T47D (cell line): ENCODE measurements at regions not wholly inside any gene's neighbourhood (a gene's known extent, or its start where the extent isn't known, plus 50 kb on each side); places are given as distances from the start of the nearest gene placed in this dataset.

Source experiments
- DNase-seq, 2 experiments: peaks; one replicate each; pipeline versions ENCODE4 v3.0.0 to v3.0.0-alpha.2; 2011 to 2012; ENCODE audit warnings: low read depth in 1 of 2, low spot score in 1 of 2
- JUND ChIP-seq: IDR thresholded peaks from 2 replicates; pipeline ENCODE4 v1.6.1; 2012; ENCODE audit warnings: low read depth
- in situ Hi-C: cut with HindIII; loops from 2 replicates; pipeline ENCODE4 v1.10.0; 2016; ENCODE audit warnings: low sequenced_read_pairs, low pct_unique_long_range_greater_than_20kb

DNA sequence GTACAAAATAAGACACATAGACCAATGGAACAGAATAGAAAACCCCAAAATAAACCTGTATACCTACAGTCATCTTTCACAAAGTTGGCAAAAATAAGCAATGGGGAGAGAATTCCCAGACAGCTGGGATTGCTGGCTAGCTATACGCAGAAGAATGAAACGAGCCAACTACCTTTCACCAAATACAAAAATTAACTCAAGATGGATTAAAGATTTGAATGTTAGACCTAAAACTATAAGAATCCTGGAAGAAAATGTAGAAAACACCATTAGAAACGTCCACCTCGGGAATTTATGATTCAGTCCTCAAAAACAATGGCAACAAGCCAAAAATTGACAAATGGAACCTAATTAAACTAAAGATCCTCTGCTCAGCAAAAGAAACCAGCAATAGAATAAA is 408.1 kb upstream of the SLITRK1 start:
- no peak for TF ChIP-seq JUND
- in situ Hi-C loops, result no loop called here
- DNase-seq, result no peak

GRCh38 chr13:84279166-84279565 is 396.9 kb upstream of the SLITRK1 start:
- in situ Hi-C loops, result no loop called here
- DNase-seq, result no peak
- TF ChIP-seq JUND, result no peak

DNA sequence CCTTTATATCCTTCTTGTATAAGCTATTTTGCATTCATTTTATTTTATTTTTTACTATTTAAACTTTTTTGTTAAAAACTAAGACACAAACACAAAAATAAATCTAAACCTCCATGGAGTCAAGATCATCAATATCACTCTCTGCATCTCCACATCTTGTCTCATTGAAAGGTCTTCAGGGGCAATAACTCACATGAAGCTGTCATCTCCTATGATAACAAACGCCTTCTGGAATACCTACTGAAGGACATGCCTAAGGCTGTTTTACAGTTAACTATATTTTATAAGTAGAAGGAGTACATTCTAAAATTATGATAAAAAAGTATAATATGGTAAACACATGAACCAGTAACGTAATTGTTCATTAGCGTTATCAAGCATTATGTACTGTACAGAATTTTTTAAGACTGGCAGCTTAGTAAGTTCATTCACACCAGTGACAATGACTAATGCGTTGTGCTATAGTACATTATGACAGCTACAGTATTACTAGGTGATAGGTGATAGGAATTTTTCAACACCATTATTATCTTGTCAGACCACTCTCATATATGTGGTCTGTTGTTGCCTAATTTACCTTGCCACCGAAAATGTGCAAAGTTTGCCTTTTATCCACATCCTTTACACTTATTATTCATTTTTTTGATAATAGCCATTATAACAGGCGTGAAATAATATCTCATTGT is 390.7 kb upstream of the SLITRK1 start:
- in situ Hi-C loops, result no loop called here
- TF ChIP-seq JUND, result no peak
- no peak for DNase-seq

- TF ChIP-seq JUND, result no peak
- in situ Hi-C loops, result no loop called here
- DNase-seq, result no peak
Measured at GRCh38 chr13:84265257-84265764, 383.0 kb upstream of the SLITRK1 start.

GRCh38 chr13:84263354-84264069 is 381.2 kb upstream of the SLITRK1 start:
- in situ Hi-C loops, result no loop called here
- DNase-seq, result peak in 1 of 2 experiments; percentile 5
- TF ChIP-seq JUND, result no peak

DNA sequence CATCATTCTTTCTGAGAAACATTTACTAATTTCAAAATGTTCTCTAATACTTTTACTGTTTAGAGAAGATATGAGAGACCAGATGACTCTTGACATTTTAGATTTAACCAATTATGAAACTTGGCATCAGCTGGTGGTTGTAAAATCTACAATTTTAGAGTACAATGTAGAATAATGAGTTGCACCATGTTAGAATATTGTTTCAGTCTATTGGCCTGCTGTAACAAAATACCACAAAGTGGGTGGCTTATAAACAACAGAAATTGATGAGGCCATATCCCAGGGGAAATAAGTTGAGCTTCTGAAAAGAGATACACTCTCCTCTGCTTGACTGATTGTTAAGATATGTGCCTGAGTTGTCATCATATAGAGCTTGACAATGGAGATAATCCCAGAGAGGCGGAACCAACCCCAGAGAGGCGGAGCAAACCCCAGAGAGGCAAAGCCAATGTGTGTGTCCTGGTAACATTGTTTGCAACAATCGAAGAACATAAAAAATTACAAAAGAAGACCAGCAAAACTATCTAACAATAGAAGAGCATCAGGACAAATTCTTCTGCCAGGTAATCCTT is 373.0 kb upstream of the SLITRK1 start:
- TF ChIP-seq JUND, result no peak
- in situ Hi-C loops, result no loop called here
- DNase-seq, result no peak

DNA sequence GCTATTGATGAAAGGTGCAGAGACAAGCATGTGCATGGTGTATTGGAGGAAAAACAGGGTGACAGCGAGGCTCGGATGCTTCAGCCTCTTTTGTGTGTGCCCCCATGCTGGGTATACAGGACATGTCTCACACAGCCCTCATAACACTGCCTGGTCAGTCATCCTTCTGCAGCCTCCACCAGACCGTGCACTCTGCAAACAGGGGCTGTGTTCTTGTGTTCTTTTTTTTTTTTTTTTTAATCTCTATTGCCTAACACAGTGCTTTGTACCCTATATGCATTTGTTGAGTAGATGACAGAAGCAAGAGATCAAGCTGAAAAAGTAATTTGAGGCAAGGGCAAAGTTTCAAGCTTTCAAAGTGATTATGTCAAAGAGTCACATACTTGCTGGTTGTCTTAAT is 367.2 kb upstream of the SLITRK1 start:
- in situ Hi-C loops, result no loop called here
- DNase-seq, result no peak
- no peak for TF ChIP-seq JUND

DNA sequence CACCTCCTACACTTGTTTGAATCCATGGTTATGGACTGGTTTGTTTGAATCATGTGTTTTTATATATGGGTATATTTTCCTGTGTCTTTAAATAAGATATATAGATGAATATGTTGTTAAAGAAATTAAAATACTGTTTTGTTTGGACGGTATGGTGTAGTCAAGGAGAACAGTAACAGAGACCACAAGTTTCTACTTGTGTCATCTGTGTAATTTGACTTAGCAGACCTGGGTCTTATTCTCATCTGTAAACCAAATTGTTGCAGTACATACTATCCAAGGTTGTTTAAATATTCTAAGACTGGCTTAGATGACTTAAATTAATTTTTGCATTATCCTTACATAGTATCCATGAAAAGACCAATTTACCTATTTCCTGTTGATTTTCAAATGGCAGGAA is 361.1 kb upstream of the SLITRK1 start:
- TF ChIP-seq JUND, result no peak

DNA sequence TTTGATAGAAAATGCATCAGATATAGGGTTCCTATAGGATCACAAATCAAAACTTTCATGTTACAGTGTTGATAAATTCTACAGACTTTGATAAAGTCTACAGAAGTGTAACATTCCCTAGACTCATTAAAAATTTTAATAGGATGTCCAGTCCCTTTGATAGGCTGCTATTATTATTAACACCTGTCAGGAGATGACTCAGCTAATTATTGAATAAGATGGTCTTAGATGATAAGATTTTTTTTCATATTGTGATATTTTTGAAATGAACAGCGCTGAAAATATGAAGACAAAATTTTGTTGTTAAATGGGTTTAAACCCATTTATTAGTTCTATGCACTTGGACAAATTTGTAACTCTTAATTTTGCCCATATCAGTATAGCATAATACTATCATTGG is 356.8 kb upstream of the SLITRK1 start:
- no peak for TF ChIP-seq JUND
- in situ Hi-C loops, result no loop called here
- no peak for DNase-seq

More for the DNA sequence above, 361.1 kb upstream of the SLITRK1 start:
- in situ Hi-C loops, result no loop called here
- DNase-seq, result no peak

DNA sequence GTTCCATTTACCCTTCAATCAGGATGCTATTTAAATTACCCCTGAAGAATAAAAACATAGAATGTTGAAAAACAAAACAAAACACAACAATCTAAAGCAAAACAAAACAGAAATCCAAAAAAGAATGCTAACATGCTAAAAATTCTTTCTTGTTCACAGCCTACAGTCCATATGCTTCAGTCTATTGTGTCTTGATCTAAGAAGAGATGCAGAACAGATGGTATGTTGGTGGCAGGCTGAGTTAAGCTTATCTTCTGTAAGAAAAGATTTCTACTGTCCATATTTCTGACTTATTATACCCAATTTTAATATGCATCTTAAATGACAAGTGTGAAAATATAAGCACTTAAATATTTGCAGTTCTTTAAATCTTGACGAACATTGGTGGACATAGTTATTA is 356.1 kb upstream of the SLITRK1 start:
- DNase-seq, result no peak
- in situ Hi-C loops, result no loop called here
- no peak for TF ChIP-seq JUND

DNA sequence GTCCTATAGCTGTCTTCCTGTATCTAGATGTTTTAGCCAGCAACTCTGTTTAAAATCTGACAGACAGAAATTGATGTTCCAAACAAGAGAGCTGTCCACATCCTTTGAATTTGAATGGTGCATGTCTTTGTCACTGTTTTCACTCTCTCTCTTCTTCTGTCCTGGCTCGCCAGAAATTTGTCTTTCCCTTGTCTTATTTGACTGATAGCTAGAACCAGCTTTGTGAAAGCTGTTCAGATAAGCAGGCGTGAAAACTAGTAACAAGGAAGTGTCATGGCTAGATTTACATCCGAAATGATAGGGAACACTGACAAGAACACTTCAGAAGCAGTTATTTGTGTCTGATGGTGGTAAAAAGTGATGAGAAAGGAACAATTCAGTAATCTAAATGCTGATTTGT is 354.9 kb upstream of the SLITRK1 start:
- in situ Hi-C loops, result no loop called here

DNA sequence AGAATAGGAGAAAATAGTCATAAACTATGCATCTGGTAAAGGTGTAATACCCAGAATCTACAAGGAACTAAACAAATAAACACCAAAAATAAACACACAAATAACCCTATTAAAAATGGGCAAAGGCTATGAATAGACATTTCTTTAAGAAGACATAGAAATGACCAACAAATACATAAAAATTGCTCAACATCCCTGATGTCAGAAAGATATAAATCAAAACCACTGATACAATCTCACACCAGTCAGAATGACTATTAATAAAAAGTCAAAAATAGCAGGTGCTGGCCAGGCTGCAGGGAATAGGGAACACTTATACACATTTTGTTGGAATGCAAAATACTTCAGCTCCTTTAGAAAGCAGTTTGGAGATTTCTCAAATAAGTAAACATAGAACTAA is 352.1 kb upstream of the SLITRK1 start:
- in situ Hi-C loops, result no loop called here
- no peak for DNase-seq
- no peak for TF ChIP-seq JUND

More for the DNA sequence above, 354.9 kb upstream of the SLITRK1 start:
- DNase-seq, result no peak
- no peak for TF ChIP-seq JUND

- TF ChIP-seq JUND, result no peak
- no peak for DNase-seq
- in situ Hi-C loops, result no loop called here
Measured at GRCh38 chr13:84230568-84230967, 348.3 kb upstream of the SLITRK1 start.
